SK-N-SH (cell line): ENCODE measurements at regions not wholly inside any gene's neighbourhood (a gene's known extent, or its start where the extent isn't known, plus 50 kb on each side); places are given as distances from the start of the nearest gene placed in this dataset.

ENCODE experiments used
- CTCF ChIA-PET: fragments of 300-600, 350-600 bp; formaldehyde crosslinking; extraction: SDS; loops from one replicate; lab custom pipeline; 2021; lab: Yijun Ruan, JAX
- POLR2A ChIA-PET: fragments of 350-600 bp; sonication (Branson Sonifier 250); formaldehyde crosslinking; extraction: SDS; loops from one replicate; lab custom pipeline; 2020; ENCODE audit warnings: antibody characterized with exemption, inconsistent platforms; lab: Yijun Ruan, JAX
- DNase-seq: peaks from one replicate; pipeline ENCODE4 v3.0.0; 2012
- H2AFZ ChIP-seq: fragments of 200-600 bp; sonication (generic); 2 replicates; pipeline ENCODE4 v1.8.1; 2016; ENCODE audit warnings: antibody characterized with exemption, mild to moderate bottlenecking, low read depth
- H3F3A ChIP-seq: fragments of 200-600 bp; sonication (generic); replicated peaks from 2 replicates; pipeline ENCODE3; 2016; ENCODE audit warnings: antibody characterized with exemption, mild to moderate bottlenecking; ENCODE audit not compliant: insufficient read depth
- H3K27ac ChIP-seq, 2 experiments: fragments of 200-500 bp in 1 of 2; fragments of 200-600 bp in 1 of 2; sonication (Bioruptor generic) in 1 of 2; sonication (generic), shearing (Covaris generic) in 1 of 2; 2 replicates each; pipeline versions ENCODE4 v1.5.1 to v1.6.1; 2014 to 2016; ENCODE audit warnings: low read depth in 2 of 2, inconsistent platforms in 1 of 2, low read length in 1 of 2, mild to moderate bottlenecking in 1 of 2, mixed read lengths in 1 of 2
- H3K27me3 ChIP-seq: fragments of 200-600 bp; sonication (generic), shearing (Covaris generic); 2 replicates; pipeline ENCODE4 v1.6.1; 2016; ENCODE audit warnings: mixed run types; ENCODE audit not compliant: insufficient read depth
- H3K36me3 ChIP-seq, 2 experiments: fragments of 200-500 bp in 1 of 2; fragments of 200-600 bp in 1 of 2; sonication (Bioruptor generic) in 1 of 2; sonication (generic) in 1 of 2; replicated peaks in 1 of 2; 2 replicates each; pipeline versions ENCODE3 to v1.5.1; 2014 to 2016; ENCODE audit warnings: low read length in 1 of 2, mild to moderate bottlenecking in 1 of 2; ENCODE audit not compliant: insufficient read depth in 2 of 2, control insufficient read depth in 1 of 2
- H3K4me1 ChIP-seq, 2 experiments: fragments of 200-500 bp in 1 of 2; fragments of 200-600 bp in 1 of 2; sonication (Bioruptor generic) in 1 of 2; sonication (generic), shearing (Covaris generic) in 1 of 2; 2 replicates each; pipeline versions ENCODE4 v1.5.1 to v1.6.1; 2014 to 2016; ENCODE audit warnings: low read depth in 1 of 2, low read length in 1 of 2, mixed run types in 1 of 2; ENCODE audit not compliant: insufficient read depth in 2 of 2, control insufficient read depth in 1 of 2
- H3K4me2 ChIP-seq: fragments of 200-600 bp; sonication (generic), shearing (Covaris generic); 2 replicates; pipeline ENCODE4 v1.6.1; 2017; ENCODE audit warnings: mixed run types
- H3K4me3 ChIP-seq, 2 experiments: fragments of 200-500 bp in 1 of 2; fragments of 200-600 bp in 1 of 2; sonication (Bioruptor generic) in 1 of 2; sonication (generic), shearing (Covaris generic) in 1 of 2; 2 replicates each; pipeline versions ENCODE4 v1.5.1 to v1.8.1; 2014 to 2016; ENCODE audit warnings: low read depth in 2 of 2, inconsistent platforms in 1 of 2, low read length in 1 of 2, mild to moderate bottlenecking in 1 of 2, mixed read lengths in 1 of 2, moderate library complexity in 1 of 2
- H3K79me2 ChIP-seq: fragments of 200-600 bp; sonication (generic); 2 replicates; pipeline ENCODE4 v1.8.1; 2017; ENCODE audit warnings: mild to moderate bottlenecking; ENCODE audit not compliant: insufficient read depth
- H3K9ac ChIP-seq: fragments of 200-600 bp; sonication (generic); 2 replicates; pipeline ENCODE4 v1.6.1; 2017; ENCODE audit warnings: mixed run types
- H3K9me2 ChIP-seq: fragments of 200-600 bp; sonication (generic); 2 replicates; pipeline ENCODE4 v1.6.1; 2017; ENCODE audit warnings: mixed run types
- H3K9me3 ChIP-seq: fragments of 200-600 bp; sonication (generic); 2 replicates; pipeline ENCODE4 v1.6.1; 2017; ENCODE audit warnings: mixed run types, mild to moderate bottlenecking, moderate library complexity
- H4K20me1 ChIP-seq: fragments of 200-600 bp; sonication (generic); 2 replicates; pipeline ENCODE4 v1.6.1; 2017; ENCODE audit warnings: mild to moderate bottlenecking, mixed run types; ENCODE audit not compliant: insufficient read depth
- EP300 ChIP-seq, 2 experiments: IDR thresholded peaks; 2 replicates each; pipeline versions ENCODE4 v1.4.0 to v1.6.1; 2012; ENCODE audit warnings: borderline replicate concordance in 1 of 2, low read depth in 1 of 2, low read length in 1 of 2
- EZH2phosphoT487 ChIP-seq: fragments of 200-600 bp; sonication (generic); IDR thresholded peaks from 2 replicates; pipeline ENCODE4 v1.6.1; 2017; ENCODE audit warnings: low read depth, mixed run types, mild to moderate bottlenecking, antibody characterized with exemption, moderate library complexity, borderline replicate concordance
- FOSL2 ChIP-seq: IDR thresholded peaks from 2 replicates; pipeline ENCODE4 v1.4.0; 2012; ENCODE audit warnings: low read depth, mild to moderate bottlenecking, moderate library complexity, borderline replicate concordance
- FOXJ3 ChIP-seq: sonication (generic); formaldehyde crosslinking; IDR thresholded peaks from 2 replicates; pipeline ENCODE4 v1.5.1; 2020; ENCODE audit warnings: mild to moderate bottlenecking, missing genetic modification reagents
- GATA2 ChIP-seq: sonication (generic); formaldehyde crosslinking; IDR thresholded peaks from 2 replicates; pipeline ENCODE4 v1.5.0; 2020; ENCODE audit warnings: mild to moderate bottlenecking, missing genetic modification reagents
- NRF1 ChIP-seq: IDR thresholded peaks from 2 replicates; pipeline ENCODE4 v1.6.1; 2012; ENCODE audit warnings: low read depth, mild to moderate bottlenecking, low read length
- POLR2AphosphoS5 ChIP-seq: IDR thresholded peaks from 2 replicates; pipeline ENCODE4 v1.6.1; 2012; ENCODE audit warnings: low read depth, low read length
- RFX5 ChIP-seq: IDR thresholded peaks from 2 replicates; pipeline ENCODE4 v1.6.1; 2012; ENCODE audit warnings: mild to moderate bottlenecking, improper control_type of control experiment, low read length
- SMC3 ChIP-seq: IDR thresholded peaks from 2 replicates; pipeline ENCODE4 v1.6.1; 2012; ENCODE audit warnings: low read depth, low read length, improper control_type of control experiment
- TAF1 ChIP-seq: IDR thresholded peaks from 2 replicates; pipeline ENCODE4 v1.6.1; 2012; ENCODE audit warnings: low read depth, mild to moderate bottlenecking, low read length, moderate library complexity, borderline replicate concordance
- TCF12 ChIP-seq: IDR thresholded peaks from 2 replicates; pipeline ENCODE4 v1.4.0; 2012
- TEAD4 ChIP-seq: IDR thresholded peaks from 2 replicates; pipeline ENCODE4 v1.4.0; 2012; ENCODE audit warnings: mild to moderate bottlenecking, borderline replicate concordance; ENCODE audit not compliant: insufficient read depth
- WGBS: methylation state at CpG from one replicate; pipeline ENCODE4 v1.1.6; 2017; ENCODE audit warnings: low lambda C conversion rate; 5-methylcytosine and 5-hydroxymethylcytosine counted together
- TF ChIP-seq, protein P1 (sequence below): IDR thresholded peaks from 2 replicates; pipeline ENCODE4 v1.4.0; 2012; ENCODE audit warnings: low read depth
- TF ChIP-seq, protein P2 (sequence below): fragments of 200-600 bp; sonication (generic); IDR thresholded peaks from 2 replicates; pipeline ENCODE4 v1.6.1; 2017; ENCODE audit warnings: antibody characterized with exemption, mild to moderate bottlenecking, moderate library complexity
- TF ChIP-seq, protein P3 (sequence below): IDR thresholded peaks from 2 replicates; pipeline ENCODE4 v1.4.0; 2012; ENCODE audit warnings: low read depth, borderline replicate concordance
- TF ChIP-seq, protein P4 (sequence below): IDR thresholded peaks from 2 replicates; pipeline ENCODE4 v1.4.0; 2012; ENCODE audit warnings: low read depth, borderline replicate concordance
- TF ChIP-seq, protein P5 (sequence below): IDR thresholded peaks from 2 replicates; pipeline ENCODE4 v1.6.1; 2012; ENCODE audit warnings: mild to moderate bottlenecking, low read depth, low read length, moderate library complexity

DNA sequence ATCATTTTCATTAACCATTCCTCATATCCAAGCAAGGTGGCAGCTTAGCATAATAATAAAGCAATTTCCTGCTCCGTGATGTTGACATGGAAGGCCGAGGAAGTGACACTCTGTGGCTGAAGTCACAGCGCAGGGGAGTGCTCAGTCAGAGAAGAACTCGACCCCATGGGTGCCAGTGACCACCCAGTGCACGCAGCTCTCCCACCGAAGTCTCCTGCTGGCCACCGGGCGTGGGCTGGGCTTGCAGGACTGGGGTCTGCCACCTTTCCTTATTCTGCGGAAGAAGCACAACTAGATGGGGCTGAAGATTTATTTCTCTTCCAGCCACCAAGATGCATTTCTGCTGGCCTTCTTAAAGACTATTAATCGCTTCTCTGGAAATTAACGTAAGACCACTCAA, 132.1 kb upstream of the SPACA7 start:
- Histone ChIP-seq H4K20me1 (no peaks in the 10 kb centered on the region), H3K4me3 (no peak overlapping the region), H3K9ac (no peak overlapping the region), H3K27ac (no peak overlapping the region), H3K4me1 (no peaks in the 10 kb centered on the region), H3K36me3 (no peaks in the 10 kb centered on the region), H2AFZ (no peak overlapping the region), H3K27me3 (peaks cover 3% of the 10 kb centered on the region; the same call in 1 of the 2 replicates)
- DNase-seq, result no peak
- POLR2A ChIA-PET, result no interaction called here
- WGBS, result 10% methylated on average over 11 of the region's 11 CpGs
- TF ChIP-seq, protein P1, sequence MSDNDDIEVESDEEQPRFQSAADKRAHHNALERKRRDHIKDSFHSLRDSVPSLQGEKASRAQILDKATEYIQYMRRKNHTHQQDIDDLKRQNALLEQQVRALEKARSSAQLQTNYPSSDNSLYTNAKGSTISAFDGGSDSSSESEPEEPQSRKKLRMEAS, result no peak
- TF ChIP-seq SMC3 (no peak), TEAD4 (no peak), TAF1 (no peak), FOSL2 (no peak), NRF1 (no peak), EZH2phosphoT487 (no peak), EP300 (IDR thresholded peaks at IDR 0.05; ENCODE audit: borderline replicate concordance in 1 of 2, low read depth in 1 of 2, low read length in 1 of 2) (no peak), TCF12 (no peak), RFX5 (no peak), POLR2AphosphoS5 (no peak), GATA2 (CRISPR knock-in tag) (no peak), FOXJ3 (no peak)
- TF ChIP-seq, protein P2, sequence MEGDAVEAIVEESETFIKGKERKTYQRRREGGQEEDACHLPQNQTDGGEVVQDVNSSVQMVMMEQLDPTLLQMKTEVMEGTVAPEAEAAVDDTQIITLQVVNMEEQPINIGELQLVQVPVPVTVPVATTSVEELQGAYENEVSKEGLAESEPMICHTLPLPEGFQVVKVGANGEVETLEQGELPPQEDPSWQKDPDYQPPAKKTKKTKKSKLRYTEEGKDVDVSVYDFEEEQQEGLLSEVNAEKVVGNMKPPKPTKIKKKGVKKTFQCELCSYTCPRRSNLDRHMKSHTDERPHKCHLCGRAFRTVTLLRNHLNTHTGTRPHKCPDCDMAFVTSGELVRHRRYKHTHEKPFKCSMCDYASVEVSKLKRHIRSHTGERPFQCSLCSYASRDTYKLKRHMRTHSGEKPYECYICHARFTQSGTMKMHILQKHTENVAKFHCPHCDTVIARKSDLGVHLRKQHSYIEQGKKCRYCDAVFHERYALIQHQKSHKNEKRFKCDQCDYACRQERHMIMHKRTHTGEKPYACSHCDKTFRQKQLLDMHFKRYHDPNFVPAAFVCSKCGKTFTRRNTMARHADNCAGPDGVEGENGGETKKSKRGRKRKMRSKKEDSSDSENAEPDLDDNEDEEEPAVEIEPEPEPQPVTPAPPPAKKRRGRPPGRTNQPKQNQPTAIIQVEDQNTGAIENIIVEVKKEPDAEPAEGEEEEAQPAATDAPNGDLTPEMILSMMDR, result no peak
- TF ChIP-seq, protein P3, sequence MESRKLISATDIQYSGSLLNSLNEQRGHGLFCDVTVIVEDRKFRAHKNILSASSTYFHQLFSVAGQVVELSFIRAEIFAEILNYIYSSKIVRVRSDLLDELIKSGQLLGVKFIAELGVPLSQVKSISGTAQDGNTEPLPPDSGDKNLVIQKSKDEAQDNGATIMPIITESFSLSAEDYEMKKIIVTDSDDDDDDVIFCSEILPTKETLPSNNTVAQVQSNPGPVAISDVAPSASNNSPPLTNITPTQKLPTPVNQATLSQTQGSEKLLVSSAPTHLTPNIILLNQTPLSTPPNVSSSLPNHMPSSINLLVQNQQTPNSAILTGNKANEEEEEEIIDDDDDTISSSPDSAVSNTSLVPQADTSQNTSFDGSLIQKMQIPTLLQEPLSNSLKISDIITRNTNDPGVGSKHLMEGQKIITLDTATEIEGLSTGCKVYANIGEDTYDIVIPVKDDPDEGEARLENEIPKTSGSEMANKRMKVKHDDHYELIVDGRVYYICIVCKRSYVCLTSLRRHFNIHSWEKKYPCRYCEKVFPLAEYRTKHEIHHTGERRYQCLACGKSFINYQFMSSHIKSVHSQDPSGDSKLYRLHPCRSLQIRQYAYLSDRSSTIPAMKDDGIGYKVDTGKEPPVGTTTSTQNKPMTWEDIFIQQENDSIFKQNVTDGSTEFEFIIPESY, result no peak
- TF ChIP-seq, protein P4, sequence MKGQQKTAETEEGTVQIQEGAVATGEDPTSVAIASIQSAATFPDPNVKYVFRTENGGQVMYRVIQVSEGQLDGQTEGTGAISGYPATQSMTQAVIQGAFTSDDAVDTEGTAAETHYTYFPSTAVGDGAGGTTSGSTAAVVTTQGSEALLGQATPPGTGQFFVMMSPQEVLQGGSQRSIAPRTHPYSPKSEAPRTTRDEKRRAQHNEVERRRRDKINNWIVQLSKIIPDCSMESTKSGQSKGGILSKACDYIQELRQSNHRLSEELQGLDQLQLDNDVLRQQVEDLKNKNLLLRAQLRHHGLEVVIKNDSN, result no peak
- TF ChIP-seq, protein P5, sequence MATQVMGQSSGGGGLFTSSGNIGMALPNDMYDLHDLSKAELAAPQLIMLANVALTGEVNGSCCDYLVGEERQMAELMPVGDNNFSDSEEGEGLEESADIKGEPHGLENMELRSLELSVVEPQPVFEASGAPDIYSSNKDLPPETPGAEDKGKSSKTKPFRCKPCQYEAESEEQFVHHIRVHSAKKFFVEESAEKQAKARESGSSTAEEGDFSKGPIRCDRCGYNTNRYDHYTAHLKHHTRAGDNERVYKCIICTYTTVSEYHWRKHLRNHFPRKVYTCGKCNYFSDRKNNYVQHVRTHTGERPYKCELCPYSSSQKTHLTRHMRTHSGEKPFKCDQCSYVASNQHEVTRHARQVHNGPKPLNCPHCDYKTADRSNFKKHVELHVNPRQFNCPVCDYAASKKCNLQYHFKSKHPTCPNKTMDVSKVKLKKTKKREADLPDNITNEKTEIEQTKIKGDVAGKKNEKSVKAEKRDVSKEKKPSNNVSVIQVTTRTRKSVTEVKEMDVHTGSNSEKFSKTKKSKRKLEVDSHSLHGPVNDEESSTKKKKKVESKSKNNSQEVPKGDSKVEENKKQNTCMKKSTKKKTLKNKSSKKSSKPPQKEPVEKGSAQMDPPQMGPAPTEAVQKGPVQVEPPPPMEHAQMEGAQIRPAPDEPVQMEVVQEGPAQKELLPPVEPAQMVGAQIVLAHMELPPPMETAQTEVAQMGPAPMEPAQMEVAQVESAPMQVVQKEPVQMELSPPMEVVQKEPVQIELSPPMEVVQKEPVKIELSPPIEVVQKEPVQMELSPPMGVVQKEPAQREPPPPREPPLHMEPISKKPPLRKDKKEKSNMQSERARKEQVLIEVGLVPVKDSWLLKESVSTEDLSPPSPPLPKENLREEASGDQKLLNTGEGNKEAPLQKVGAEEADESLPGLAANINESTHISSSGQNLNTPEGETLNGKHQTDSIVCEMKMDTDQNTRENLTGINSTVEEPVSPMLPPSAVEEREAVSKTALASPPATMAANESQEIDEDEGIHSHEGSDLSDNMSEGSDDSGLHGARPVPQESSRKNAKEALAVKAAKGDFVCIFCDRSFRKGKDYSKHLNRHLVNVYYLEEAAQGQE, result no peak
- TF ChIP-seq, all 33 proteins: peak for 0
- no peaks in the 10 kb centered on the region for H3K79me2 ChIP-seq
- H3K4me2 ChIP-seq, result no peak overlapping the region
- no peaks in the 10 kb centered on the region for H3K9me3 ChIP-seq
- no peaks in the 10 kb centered on the region for H3F3A ChIP-seq
- CTCF ChIA-PET, result no interaction called here
- H3K9me2 ChIP-seq, result no peaks in the 10 kb centered on the region
